Hematopoietic multipotent progenitor cell treated with erythropoietin and hydrocortisone succinate and interleukin-3 and kit ligand, for 15 days (in vitro differentiated cells): ENCODE measurements at regions not wholly inside any gene's neighbourhood (a gene's known extent, or its start where the extent isn't known, plus 50 kb on each side); places are given as distances from the start of the nearest gene placed in this dataset.

ENCODE experiments used
- DNase-seq: peaks from one replicate; pipeline ENCODE4 v3.0.0-alpha.2; 2015; ENCODE audit warnings: low spot score

DNA sequence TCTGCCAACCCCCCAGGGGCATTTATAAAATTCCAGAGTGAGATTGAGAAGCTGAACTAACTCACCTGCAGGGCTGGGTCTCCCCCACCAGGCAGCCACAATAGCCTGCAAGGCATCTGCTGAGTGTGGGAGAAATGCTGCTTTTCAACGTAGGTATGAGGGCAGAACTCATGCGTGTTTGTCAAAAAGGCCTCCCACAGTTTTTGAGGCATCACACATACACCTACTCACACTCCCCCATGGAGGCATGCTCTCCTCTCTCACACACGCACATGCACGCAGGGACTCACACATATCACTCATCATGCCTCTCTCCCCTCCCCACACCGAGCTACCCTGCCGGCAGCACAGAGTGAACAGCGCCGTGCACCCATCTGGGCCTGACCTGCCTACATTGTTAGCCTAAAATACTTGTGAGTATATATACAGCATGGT is 390.5 kb downstream of the FGF9 start:
- no peak for DNase-seq

DNA sequence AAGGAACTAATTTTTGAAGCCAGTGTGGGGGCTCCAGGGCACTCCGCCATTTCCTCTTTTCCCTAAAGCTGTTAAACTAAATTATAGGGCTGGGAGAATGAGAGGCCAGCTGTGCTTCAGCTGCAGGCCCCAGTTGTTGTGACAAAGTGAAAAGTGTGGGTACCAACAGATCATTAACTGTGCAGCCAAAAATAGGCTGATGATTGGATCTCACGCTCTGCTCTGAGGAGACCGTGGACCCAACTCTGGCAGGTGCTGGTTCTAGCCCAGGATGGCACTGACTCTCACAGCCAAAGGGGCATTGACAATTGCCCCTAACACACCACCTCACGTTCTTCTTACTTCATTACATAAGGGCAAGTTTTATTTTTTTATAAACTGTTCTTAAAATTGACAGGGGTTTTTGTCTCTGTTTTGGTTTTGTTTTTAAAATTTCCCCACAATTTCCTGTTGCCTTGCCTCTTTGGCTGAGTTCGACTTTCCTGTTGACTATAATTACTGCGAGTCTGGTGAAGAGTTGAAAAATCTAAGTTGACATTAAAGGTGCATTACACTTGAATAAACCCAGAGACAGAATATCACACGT is 391.0 kb downstream of the FGF9 start:
- no peak for DNase-seq

DNA sequence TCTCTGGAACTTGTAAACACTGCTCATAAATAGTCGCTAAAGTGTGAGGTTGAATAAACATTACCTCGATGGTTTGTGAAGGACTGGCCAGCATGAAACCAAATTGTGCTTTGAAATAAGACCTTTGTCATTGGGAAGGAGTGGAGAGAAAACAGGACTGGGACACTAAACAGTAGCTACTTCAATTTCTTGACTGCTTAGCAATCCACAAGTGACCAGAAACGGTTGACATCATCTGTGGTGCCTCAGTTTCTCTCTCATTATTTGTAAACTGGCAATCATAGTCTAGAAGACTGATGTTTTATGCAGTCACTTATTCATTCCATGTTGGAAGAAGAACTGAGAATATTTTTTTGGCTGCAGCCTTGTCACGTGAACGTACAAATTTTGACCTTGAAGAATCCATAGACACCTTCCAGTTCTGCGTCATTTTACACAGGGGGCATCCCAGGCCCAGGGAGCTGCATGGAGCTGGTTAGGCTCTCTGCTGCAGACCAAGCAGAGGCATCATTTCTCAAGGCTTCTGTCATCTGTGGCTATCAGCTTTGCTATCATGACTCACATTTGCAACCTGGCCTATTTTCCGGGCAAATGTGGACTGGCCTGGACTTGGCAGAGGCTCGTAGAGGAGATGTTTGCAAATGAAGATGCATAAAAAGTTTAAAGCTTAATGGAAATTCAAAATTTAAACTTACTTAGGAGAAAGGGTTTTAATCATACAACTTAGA is 391.8 kb downstream of the FGF9 start:
- no peak for DNase-seq

DNA sequence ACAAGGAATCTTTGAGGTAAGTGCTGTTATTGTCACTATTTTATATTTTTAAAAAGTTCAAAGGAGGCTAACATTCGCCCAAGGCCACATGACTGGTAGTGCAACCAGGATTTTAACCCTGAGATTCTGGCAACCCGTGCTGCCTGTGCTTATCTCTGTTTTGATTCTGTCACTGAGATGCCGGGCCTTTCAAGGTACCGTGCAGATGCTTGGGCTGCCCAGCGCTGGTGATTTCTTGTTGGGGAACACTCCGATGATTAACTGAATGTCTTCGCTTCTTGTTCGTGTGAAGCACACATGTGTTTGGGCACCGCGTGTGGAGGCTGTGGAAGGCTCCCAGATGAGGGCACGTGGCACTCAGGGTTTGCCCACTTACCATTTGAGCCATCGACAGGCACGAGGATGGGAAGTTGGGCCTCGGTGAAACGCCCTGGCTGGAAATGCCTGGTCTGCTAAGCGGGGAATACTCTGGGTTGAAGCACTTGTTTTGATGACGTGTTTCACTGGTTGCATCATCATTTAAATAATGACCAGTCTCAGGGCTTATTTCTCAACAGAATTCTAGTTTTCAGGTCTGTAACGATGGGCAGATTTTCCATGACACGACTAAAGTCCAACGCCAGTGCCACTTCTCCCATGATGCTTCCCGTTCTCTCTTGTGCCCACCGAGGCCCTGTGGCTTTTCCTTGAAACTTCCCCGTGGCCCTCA is 392.7 kb downstream of the FGF9 start:
- no peak for DNase-seq

DNA sequence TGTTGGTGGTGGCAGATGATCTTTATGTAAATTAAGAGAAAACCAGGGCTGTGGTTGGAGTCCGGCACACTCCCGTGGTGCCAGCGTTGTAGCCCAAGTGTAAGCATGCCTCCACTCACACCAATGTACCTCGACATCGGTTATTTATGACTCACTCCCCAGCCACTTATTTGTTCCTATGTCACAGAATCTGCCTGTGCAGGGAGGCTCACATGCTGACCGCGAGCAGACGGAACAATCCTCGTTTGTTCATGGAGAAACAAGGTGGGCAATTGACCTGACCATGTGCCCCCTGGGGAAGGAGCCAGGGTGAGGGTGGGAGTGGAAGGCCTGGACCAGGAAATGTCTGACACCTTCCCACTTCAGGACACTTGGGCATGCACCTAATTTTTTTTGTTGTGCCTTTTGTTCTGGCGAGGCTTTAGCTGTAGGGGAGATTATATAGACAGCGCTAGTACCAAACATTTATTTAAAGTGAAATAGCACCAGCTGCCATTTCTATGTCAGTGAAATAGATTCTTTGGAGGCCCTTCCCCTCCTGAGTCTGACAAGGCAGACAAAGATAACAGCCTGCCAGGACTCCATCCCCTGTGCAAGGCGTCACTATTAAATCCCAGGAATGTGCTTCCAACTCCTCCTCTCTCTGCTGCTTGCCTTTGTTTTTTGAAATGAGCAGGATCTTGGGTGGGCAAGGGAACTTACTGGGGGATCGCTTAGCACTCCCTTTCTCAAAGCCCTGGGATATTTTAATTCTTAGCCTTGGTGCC is 394.2 kb downstream of the FGF9 start:
- no peak for DNase-seq

DNA sequence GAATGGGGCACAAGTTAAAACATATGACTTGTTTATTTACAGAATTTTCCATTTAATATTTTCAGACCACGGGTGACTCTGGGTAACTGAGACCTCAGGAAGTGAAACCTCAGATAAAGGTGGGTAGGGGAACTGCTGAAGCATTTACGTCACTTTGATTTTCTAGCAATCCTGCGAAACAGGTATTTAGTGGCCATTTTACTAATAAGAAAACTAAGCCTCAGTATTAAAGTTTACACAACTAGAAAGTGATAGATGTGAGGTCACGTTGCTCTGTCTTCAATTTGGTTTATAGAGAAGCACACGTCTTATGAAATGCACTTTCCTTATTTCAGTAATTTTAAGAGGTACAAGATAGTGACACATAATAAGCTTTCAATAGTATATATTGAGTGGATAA is 402.8 kb downstream of the FGF9 start:
- DNase-seq = no peak

DNA sequence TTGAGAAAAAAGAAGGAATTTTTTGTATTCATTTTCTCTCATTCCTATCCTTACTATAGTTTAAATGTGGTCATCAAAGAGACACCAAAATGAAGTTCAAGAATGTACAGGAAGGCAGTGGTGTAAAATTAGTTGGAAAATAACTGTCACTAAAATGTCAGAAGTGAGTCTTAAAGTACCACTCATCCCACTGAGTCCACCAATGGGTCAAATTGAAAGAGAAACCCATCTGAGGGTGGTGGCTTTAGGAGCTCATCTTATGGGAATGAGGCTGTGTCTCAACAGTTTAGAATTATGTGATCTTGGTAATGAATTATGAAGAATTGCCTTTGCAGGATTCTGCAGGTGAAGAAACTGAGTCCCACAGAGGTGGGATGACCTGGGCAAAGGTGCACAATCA is 403.5 kb downstream of the FGF9 start:
- no peak for DNase-seq

DNA sequence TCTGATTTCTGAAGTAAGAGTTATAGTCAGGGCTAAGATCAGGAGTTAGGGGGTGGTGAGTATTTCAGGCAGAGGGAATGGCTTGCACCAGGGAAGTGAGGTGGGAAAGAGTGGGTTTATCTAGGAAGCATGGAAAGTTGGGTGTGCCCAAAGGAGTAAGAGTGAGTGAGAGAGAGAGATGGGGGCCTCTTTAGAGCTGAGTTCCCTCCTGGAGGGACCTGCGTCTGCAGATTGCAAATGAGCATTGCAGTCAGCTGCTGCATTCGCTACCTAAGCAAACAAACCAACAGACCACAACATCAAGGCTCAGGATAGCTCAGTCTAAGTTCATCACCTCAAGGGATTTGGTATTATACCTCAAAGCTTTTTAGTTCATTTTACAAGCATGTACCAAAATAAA is 405.8 kb downstream of the FGF9 start:
- DNase-seq = no peak

DNA sequence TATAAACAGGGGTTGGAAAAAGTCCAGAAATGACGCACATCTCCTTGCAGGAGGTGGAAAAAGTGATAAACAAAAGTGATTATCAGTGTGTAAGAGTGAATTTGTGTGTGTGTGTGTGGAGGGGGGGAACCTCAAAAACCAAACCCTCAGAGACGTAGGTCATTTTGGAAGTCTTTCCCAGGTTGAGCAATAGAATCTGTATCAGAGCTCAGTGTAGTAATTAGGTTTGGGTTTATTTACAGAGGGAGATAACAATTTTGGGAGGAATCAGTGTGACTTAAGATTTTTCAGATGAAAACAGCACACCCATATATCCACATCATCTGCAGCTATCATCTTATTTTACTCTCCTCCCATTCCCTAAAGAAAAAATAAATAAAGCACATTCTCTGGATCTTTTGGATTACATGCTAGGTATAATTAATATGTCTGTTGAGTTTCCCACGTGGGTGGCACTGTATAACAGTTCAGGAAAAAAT is 406.4 kb downstream of the FGF9 start:
- no peak for DNase-seq

DNA sequence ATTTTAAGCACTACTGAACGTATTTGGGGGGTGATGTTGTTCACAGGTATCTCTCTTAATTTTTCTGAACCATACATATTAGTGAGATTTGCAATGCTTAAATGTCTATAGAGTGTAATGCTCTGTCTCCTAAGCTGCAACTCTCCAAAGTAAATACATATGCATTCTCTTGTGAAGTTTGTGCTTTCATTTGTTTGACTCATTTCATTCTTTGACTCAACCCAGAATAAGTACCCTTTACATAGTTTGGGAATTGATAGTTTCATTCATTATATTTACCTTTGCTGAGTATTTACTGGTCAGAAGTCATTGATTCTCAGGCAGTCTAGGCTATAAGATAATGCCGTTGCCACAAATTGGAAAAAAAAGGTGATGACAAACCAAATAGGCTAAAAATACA is 406.9 kb downstream of the FGF9 start:
- DNase-seq = no peak

DNA sequence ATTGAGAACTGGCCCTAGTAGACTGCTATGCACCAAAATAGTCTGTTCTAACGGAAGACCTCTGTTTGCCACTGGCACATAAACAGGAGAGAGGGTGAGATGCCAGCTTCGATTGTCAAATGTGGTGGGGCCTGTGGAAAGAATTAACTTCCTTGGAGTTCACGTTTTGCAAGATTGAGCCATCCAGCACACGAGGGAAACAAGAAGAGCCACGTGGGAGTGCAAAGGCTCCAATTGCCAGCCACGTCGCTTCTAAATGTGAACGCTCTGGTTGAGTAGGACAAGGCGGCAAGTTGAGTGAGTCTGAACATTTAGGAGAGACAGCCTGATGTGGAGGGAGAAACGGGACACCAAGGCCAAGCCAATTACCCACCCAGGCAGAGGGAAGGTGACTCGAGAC is 409.1 kb downstream of the FGF9 start:
- no peak for DNase-seq

DNA sequence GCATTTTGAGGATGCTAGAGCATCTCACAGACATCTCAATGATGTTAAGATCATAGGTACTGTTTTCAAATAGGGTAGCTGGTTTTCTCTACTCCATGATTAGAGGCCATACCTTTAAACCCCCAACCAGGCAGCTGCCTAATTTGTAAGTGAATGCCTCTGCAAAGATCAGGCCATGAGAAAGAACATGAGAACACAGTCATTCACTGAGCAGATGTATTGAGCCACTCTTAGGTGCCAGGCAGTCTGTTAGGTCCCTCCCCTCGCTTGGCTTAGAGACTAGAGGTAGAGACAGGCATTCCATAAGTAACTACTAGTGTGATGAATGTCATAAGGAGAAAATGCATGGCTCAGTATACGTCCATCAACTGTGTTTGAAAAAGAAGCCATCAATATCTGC is 410.0 kb downstream of the FGF9 start:
- no peak for DNase-seq

DNA sequence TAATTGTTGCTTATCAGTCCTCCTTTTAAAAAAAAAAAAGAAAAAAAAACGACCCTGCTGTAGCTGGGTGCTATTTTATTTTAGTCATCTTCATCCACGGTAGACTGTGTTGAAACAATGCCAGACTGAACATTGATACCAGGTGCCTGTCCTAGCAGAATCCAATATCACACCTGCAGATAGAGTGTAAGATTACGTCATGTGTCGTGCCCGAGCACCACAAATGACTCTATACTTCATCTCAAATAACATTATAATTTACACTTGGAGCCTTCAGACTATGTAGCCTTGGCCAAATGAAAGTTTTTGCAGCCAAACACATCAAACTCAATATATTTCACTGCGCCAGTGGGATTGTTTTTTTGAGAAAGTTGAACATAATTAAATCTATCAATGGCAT is 410.6 kb downstream of the FGF9 start:
- no peak for DNase-seq

DNA sequence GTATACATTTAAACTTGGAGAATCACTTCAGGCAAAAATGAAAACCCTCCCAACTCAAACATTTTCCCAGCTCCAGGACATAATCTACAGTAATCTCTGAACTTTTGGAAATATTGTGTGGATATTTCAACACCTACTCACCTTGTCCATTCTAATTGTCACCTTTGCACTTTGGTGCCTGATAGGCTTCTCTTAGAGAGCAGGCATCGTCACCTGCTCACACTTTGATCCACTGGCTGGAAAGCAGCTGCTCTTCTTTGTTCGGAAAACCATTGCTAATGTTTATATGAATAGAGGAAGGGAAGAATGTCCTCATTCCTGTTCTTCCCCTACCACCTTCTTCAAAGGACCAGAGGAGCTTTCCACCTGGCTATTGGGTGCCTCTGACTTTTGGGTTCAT is 411.2 kb downstream of the FGF9 start:
- no peak for DNase-seq

DNA sequence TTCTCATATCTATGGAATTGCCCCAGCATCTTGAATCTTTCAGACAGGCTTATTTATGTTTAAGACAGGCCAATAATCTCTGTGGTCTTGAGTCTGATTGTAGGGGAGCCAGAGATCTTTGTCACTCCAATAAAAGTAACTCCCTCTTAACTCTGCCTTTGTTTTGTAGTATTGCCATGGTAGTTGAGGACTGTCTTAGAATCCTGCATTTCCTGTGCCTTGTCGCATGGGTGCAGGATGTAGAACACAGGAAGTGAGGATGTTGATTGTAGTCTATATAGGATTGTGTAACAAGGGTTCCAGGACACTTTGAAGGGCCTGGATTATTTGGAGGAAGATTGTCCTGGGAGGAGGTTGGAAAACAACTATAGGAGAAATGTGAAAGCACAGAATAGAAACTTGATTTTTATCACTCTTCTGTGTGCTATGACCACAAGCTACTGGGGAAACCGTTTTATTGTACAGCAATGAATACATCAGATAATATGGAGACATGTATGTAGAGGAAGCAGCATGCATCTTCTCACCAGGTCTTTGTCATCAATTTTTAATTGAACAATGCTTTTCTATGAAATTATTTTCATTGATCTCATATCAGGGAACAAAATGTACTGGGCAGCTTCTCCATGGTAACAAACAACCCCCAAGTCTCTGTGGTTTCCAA is 411.7 kb downstream of the FGF9 start:
- DNase-seq = no peak

DNA sequence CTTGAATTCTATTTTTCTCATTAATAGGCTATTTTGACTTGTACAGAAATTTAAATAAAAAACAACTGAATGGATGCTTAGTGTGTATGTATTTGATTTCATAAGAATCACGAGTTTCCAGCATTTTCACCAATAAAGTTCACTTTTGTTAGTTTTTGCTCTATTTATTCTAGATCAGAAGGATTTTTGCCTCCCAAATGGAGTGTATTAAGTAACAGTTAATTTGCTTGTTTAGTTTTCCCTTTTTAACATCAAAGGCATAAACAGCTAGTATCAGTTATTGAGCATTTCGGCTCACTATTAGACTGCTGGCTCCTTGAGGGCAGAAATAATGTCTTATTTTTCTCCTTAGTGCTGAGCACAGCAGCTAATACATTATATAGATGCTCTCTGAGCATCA is 414.1 kb downstream of the FGF9 start:
- no peak for DNase-seq

DNA sequence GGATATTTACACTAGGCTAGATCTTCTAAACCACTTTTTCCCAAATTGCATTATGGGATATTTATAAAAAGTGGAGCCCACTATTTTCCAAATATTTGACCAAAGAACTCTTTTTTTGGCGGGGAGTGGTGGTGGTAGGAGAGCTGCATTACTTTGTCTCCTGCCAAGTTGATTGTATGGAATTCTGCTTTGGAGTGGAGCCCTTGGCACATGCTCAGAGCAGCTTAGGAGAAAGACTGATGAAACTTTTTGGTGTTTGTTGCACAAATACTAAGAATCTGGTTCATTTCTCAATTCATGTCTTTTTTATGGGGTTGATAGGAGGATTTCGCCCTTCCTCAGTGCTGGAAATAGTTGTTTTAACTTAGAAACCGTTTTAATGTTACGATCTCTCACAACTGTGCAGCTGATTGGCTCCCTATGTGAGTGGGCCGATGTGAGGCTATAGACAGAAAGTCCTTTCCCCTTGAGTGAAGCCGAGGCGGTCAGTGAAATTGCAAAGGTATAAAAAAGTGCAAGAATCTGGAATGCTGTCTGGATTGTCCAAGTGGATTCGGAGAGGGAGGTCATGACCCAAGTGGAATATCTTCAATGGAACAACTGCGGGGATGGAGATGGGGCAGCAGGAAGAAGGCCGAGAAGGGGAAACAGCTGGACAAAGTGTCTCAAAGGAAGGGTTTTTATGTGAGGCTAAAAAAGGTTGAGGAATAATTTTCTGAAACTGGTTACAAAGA is 415.9 kb downstream of the FGF9 start:
- DNase-seq = no peak

DNA sequence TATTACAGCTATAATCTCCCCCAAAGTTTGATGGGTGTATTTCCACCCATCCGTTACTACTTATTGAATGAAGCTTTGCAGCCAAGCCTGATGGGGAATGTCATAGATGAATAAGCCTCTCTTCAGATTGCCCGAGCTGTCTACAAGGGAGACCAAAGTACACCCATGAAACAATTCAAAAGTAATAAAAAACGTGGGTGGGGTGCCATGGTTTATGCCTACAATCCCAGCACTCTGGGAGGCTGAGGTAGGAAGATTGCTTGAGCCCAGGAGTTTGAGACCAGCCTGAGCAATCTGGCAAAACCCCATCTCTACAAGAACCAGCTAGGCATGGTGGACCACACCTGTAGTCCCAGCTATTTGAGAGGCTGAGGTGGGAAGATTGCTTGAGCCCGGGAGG is 419.2 kb downstream of the FGF9 start:
- DNase-seq = no peak

DNA sequence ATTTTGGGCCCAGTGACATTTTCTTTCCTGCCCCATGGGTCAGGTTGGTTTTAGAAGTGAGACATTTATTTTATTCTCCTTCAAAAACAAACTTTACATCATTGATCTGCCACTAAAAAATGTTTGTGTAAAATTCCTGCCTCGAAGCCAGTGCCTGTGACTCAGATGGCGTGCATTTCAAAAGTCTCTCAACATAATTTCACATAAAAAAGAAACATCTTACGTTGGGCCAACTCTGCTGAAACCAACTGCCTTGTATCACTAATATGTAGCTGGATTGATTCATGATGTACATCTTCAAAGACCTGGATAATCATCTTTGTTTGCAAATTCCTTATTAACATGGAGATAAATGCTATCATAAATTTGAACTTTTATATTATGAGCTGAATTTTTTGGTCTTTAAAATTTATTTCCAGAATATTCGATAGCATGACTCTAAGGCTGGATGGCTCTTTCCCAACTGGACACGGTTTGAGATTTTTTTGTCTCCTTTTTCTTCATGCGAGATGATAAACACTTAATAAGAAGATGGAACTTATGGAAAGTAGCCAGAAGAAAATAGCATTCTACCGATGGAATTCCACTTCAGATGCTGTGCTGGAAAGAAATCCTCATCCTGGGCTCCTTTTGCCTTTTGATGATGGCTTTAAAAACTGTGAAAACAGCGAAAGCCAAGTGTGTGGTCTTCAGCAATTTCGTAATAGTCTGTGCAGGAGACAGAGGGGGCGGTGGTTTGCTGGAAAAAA is 420.5 kb downstream of the FGF9 start:
- DNase-seq = no peak

DNA sequence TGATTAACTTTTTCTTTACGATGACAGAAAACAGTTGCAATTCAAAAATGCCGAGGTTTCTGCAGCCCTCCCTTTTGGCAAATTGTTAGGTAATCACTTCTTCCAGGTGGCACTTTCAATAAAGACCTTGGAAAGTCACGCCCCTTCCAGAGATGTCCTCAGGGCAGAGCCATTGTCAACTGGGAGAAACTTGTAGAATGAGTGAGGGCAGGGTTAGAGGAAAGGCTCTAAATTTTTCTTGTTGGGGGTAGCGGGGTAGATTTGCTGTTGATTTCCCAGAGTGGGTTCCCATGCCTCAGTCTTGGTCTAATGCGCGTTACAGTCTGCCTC is 421.1 kb downstream of the FGF9 start:
- DNase-seq = no peak
